ENCODE measurements at regions not wholly inside any gene's neighbourhood (a gene's known extent, or its start where the extent isn't known, plus 50 kb on each side); places are given as distances from the start of the nearest gene placed in this dataset.

DNA sequence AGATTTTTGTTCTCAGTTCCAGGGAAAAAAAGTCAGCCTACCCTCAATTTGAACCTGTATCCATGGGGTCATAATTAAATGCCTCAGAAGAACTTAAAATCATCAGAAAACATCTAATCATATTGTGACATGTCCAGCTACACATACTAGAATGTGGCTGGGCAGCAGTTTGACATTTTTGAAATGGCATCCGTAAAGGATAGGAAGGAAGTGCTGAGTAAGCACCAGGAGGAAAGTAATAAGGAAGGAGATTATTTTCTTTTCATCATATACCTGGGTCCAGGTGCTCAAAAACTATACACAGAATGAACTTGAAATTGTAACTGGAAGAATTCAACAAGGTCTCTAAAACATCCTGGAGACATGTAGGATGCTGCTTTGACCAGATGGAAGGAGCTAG, 116.9 kb upstream of the RAI14 start:
- H4K20me1 ChIP-seq (replicated peaks; ENCODE audit: control insufficient read depth, insufficient read depth, low read length), result no peaks in the 10 kb centered on the region
- H3K36me3 ChIP-seq (ENCODE audit: control insufficient read depth, insufficient read depth, low read length), result no peaks in the 10 kb centered on the region
- H3K9me1 ChIP-seq (ENCODE audit: control insufficient read depth, insufficient read depth, low read length), result no peaks in the 10 kb centered on the region
- 30% methylated on average over 1 of the region's 1 CpG for WGBS (ENCODE audit: insufficient coverage, low coverage, missing lambda C conversion rate)
- H2AFZ ChIP-seq (ENCODE audit: low read depth, low read length), result no peak overlapping the region
- FAIRE-seq, result no peak
- TF ChIP-seq ZNF316 (IDR thresholded peaks at IDR 0.05), result peak; percentile 91
- TF ChIP-seq KAT2B (IDR thresholded peaks at IDR 0.05; ENCODE audit: low read depth, low read length), result no peak
- no peak for TF ChIP-seq ELF1 (tag; IDR thresholded peaks at IDR 0.05)
- TF ChIP-seq ADNP (tag; IDR thresholded peaks at IDR 0.05), result no peak
- no peak for TF ChIP-seq AFF1 (IDR thresholded peaks at IDR 0.05; ENCODE audit: low read depth in 1 of 2, partially characterized antibody in 2 of 2)
- no peak for TF ChIP-seq ZNF3 (CRISPR knock-in tag; IDR thresholded peaks at IDR 0.05)
- peak; percentile 79 for TF ChIP-seq MAFK (IDR thresholded peaks at IDR 0.05; ENCODE audit: low read length)
- TF ChIP-seq L3MBTL2 (IDR thresholded peaks at IDR 0.05), result no peak
- TF ChIP-seq POLR2H (tag; IDR thresholded peaks at IDR 0.05; ENCODE audit: low read depth), result no peak
- peak; percentile 88 for TF ChIP-seq C11orf30 (IDR thresholded peaks at IDR 0.05; ENCODE audit: low read depth)
- no peak for TF ChIP-seq DACH1 (IDR thresholded peaks at IDR 0.05; ENCODE audit: partially characterized antibody)
- peak; percentile 87 for TF ChIP-seq MAFG (tag; conservative IDR thresholded peaks at IDR 0.05)
- TF ChIP-seq ZNF584 (CRISPR knock-in tag; IDR thresholded peaks at IDR 0.05; ENCODE audit: low read depth), result no peak
- TF ChIP-seq MAFF (IDR thresholded peaks at IDR 0.05; ENCODE audit: low read length), result peak; percentile 76
- TF ChIP-seq ZNF174 (CRISPR knock-in tag; IDR thresholded peaks at IDR 0.05), result no peak
- no peak for TF ChIP-seq ZNF143 (CRISPR knock-in tag; IDR thresholded peaks at IDR 0.05)
- TF ChIP-seq MBD2 (IDR thresholded peaks at IDR 0.05; ENCODE audit: borderline replicate concordance, low read depth), result no peak
- TF ChIP-seq MYNN (IDR thresholded peaks at IDR 0.05), result no peak
- TF ChIP-seq MYNN (CRISPR knock-in tag; IDR thresholded peaks at IDR 0.05), result no peak
- TF ChIP-seq HDGF (IDR thresholded peaks at IDR 0.05), result no peak
- no peak overlapping the region for H3K4me2 ChIP-seq (ENCODE audit: insufficient read depth, low read length)
- no TSS peak for BruUV-seq (replicated peaks)
- DNase-seq (ENCODE audit: extremely low read depth in 1 of 4, low spot score in 3 of 4), result no peak
- ATAC-seq, result no peak
- no peaks in the 10 kb centered on the region for H3K79me2 ChIP-seq (ENCODE audit: control insufficient read depth, insufficient read depth, low read length)
- H3K4me3 ChIP-seq, result no peak overlapping the region
- H3K9me3 ChIP-seq (replicated peaks; ENCODE audit: control insufficient read depth, insufficient read depth, low read depth, low read length), result 0 out of 2 replicates have a peak, but pooled peaks cover under 1% of the 10 kb centered on the region
- CTCF ChIA-PET (ENCODE audit: low intra/inter-chr PET ratio), result no interaction called here
- H3K27ac ChIP-seq (ENCODE audit: extremely low read depth, low read depth, low read length), result no peak overlapping the region
- H3K4me1 ChIP-seq (replicated peaks in 1 of 2; ENCODE audit: control insufficient read depth in 2 of 2, insufficient read depth in 2 of 2, low read length in 2 of 2), result peaks cover 0 to 3% of the 10 kb centered on the region in 2 experiments; a peak in 1 of 5 replicates
- in situ Hi-C loops (cut with MboI) (no loop called here), intact Hi-C loops (cut with micrococcal nuclease) (loop anchor here (2.0 to 5.0 kb wide), 2 partner anchors 52 to 67 kb away; no protein-coding TSS in a partner anchor)
- H3K9ac ChIP-seq (ENCODE audit: insufficient read depth in 1 of 2, low read depth in 2 of 2, low read length in 2 of 2), result no peak overlapping the region
- no peaks in the 10 kb centered on the region for H3K27me3 ChIP-seq (ENCODE audit: control insufficient read depth in 2 of 2, insufficient read depth in 2 of 2, low read length in 2 of 2)
- POLR2A ChIA-PET, result interaction anchor here (1.0 to 1.5 kb wide), 3 partner anchors 10 to 15 kb away, joined by 3 to 5 read pairs (median 3); no protein-coding TSS in a partner anchor

All from K562 (cell line).